Trophoblast cell (in vitro differentiated cells and primary cell): ENCODE measurements at regions not wholly inside any gene's neighbourhood (a gene's known extent, or its start where the extent isn't known, plus 50 kb on each side); places are given as distances from the start of the nearest gene placed in this dataset.

Source experiments
- DNase-seq, 2 donors: peaks; one replicate each; pipeline ENCODE4 v3.0.0-alpha.2; 2016
- H2AFZ ChIP-seq: 2 replicates; pipeline ENCODE4 v1.6.1; 2013; ENCODE audit warnings: low read length, moderate library complexity, mild to moderate bottlenecking; ENCODE audit not compliant: insufficient read depth, poor library complexity
- H2AK5ac ChIP-seq: 2 replicates; pipeline ENCODE4 v1.6.1; 2013; ENCODE audit warnings: mild to moderate bottlenecking, low read length
- H2BK120ac ChIP-seq: 2 replicates; pipeline ENCODE4 v1.6.1; 2013; ENCODE audit warnings: low read length, mild to moderate bottlenecking, moderate library complexity; ENCODE audit not compliant: insufficient read depth, poor library complexity
- H2BK12ac ChIP-seq: 2 replicates; pipeline ENCODE4 v1.6.1; 2013; ENCODE audit warnings: mild to moderate bottlenecking, low read length, moderate library complexity
- H2BK5ac ChIP-seq: 2 replicates; pipeline ENCODE4 v1.6.1; 2013; ENCODE audit warnings: low read length, low read depth, moderate library complexity, mild to moderate bottlenecking; ENCODE audit not compliant: poor library complexity
- H3K14ac ChIP-seq: 2 replicates; pipeline ENCODE4 v1.6.1; 2013; ENCODE audit warnings: mild to moderate bottlenecking, low read length
- H3K18ac ChIP-seq: 2 replicates; pipeline ENCODE4 v1.6.1; 2013; ENCODE audit warnings: mild to moderate bottlenecking, low read length
- H3K23ac ChIP-seq: 2 replicates; pipeline ENCODE4 v1.6.1; 2013; ENCODE audit warnings: low read length
- H3K27ac ChIP-seq: 2 replicates; pipeline ENCODE4 v1.5.1; 2013; ENCODE audit warnings: low read depth, mild to moderate bottlenecking, inconsistent platforms, low read length, moderate library complexity
- H3K27me3 ChIP-seq: 2 replicates; pipeline ENCODE4 v1.6.1; 2013; ENCODE audit warnings: inconsistent platforms, mild to moderate bottlenecking, low read length, moderate library complexity; ENCODE audit not compliant: insufficient read depth
- H3K36me3 ChIP-seq, 2 experiments: 1 replicate in 1 of 2; 2 replicates in 1 of 2; pipeline ENCODE4 v1.6.1; 2013; ENCODE audit warnings: low read length in 2 of 2, mild to moderate bottlenecking in 2 of 2, moderate library complexity in 1 of 2; ENCODE audit not compliant: insufficient read depth in 2 of 2, control insufficient read depth in 1 of 2
- H3K4ac ChIP-seq: 2 replicates; pipeline ENCODE4 v1.6.1; 2013; ENCODE audit warnings: low read depth, mild to moderate bottlenecking, low read length, moderate library complexity
- H3K4me1 ChIP-seq, 2 experiments: 1 replicate in 1 of 2; 2 replicates in 1 of 2; pipeline ENCODE4 v1.6.1; 2013; ENCODE audit warnings: low read length in 2 of 2, mild to moderate bottlenecking in 2 of 2, moderate library complexity in 1 of 2; ENCODE audit not compliant: insufficient read depth in 2 of 2, control insufficient read depth in 1 of 2
- H3K4me2 ChIP-seq: 2 replicates; pipeline ENCODE4 v1.6.1; 2013; ENCODE audit warnings: inconsistent platforms, mild to moderate bottlenecking, low read length, moderate library complexity
- H3K4me3 ChIP-seq: 2 replicates; pipeline ENCODE4 v1.5.1; 2013; ENCODE audit warnings: mild to moderate bottlenecking, low read depth, low read length, inconsistent platforms
- H3K79me1 ChIP-seq: one replicate; pipeline ENCODE4 v1.6.1; 2013; ENCODE audit warnings: low read length
- H3K79me2 ChIP-seq: 2 replicates; pipeline ENCODE4 v1.6.1; 2013; ENCODE audit warnings: low read length, mild to moderate bottlenecking; ENCODE audit not compliant: control insufficient read depth, insufficient read depth, poor library complexity
- H3K9ac ChIP-seq: 2 replicates; pipeline ENCODE4 v1.6.1; 2013; ENCODE audit warnings: mild to moderate bottlenecking, low read length
- H3K9me3 ChIP-seq: 2 replicates; pipeline ENCODE4 v1.6.1; 2013; ENCODE audit warnings: low read depth, mild to moderate bottlenecking, control low read depth, inconsistent platforms, low read length; ENCODE audit not compliant: insufficient read depth
- H4K12ac ChIP-seq: 2 replicates; pipeline ENCODE4 v1.6.1; 2013; ENCODE audit warnings: low read depth, mild to moderate bottlenecking, low read length, moderate library complexity
- H4K8ac ChIP-seq: 2 replicates; pipeline ENCODE4 v1.6.1; 2013; ENCODE audit warnings: low read depth, mild to moderate bottlenecking, low read length, moderate library complexity
- H4K91ac ChIP-seq: one replicate; pipeline ENCODE4 v1.6.1; 2013; ENCODE audit warnings: low read depth, mild to moderate bottlenecking, low read length, moderate library complexity
- WGBS: extraction: QIAGEN DNeasy Blood & Tissue Kit; methylation state at CpG from one replicate; pipeline ENCODE4 v1.1.7; 2013; ENCODE audit warnings: missing lambda C conversion rate; ENCODE audit not compliant: insufficient read length, insufficient coverage; ENCODE audit errors: extremely low coverage; 5-methylcytosine and 5-hydroxymethylcytosine counted together

DNA sequence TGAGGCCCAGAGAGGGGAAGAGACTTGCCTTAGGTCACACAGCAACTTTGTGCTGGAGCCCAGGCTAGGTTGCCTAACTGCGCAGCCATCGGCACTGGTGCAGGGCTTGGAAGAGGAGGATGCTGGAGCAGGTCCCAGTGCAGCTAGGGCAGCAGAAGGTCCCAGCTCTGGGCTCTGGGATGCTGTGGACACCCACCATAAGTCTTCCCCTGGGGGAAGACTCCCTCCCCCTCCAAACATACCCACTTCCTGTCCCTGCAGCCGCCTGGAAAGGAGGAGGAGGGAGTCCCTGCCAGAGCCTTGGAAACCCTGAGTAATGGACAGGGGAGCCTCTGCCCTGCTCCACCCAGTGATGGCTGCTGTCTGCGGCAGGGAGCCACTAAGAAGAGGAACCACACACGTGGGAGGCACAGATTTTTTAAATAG is 93.6 kb downstream of the NCR2 start:
- Histone ChIP-seq H3K27me3 (peaks cover 43% of the 10 kb centered on the region), H2AFZ (no peak overlapping the region), H3K4ac (no peak overlapping the region), H3K36me3 (no peaks in the 10 kb centered on the region), H2BK12ac (no peak overlapping the region), H2BK5ac (no peak overlapping the region), H3K79me1 (no peaks in the 10 kb centered on the region), H3K14ac (no peak overlapping the region), H3K79me2 (no peaks in the 10 kb centered on the region), H3K9ac (no peak overlapping the region), H3K9me3 (peaks cover 2% of the 10 kb centered on the region), H2BK120ac (no peak overlapping the region), H3K18ac (no peak overlapping the region), H3K27ac (no peak overlapping the region), H4K8ac (no peak overlapping the region), H3K23ac (no peak overlapping the region), H3K4me2 (no peak overlapping the region), H4K91ac (no peak overlapping the region), H4K12ac (no peak overlapping the region), H2AK5ac (no peak overlapping the region), H3K4me1 (peaks cover 7% of the 10 kb centered on the region in 2 experiments), H3K4me3 (no peak overlapping the region)
- no CpG with 5 or more reads among the region's 5 CpGs for WGBS
- DNase-seq, result no peak

DNA sequence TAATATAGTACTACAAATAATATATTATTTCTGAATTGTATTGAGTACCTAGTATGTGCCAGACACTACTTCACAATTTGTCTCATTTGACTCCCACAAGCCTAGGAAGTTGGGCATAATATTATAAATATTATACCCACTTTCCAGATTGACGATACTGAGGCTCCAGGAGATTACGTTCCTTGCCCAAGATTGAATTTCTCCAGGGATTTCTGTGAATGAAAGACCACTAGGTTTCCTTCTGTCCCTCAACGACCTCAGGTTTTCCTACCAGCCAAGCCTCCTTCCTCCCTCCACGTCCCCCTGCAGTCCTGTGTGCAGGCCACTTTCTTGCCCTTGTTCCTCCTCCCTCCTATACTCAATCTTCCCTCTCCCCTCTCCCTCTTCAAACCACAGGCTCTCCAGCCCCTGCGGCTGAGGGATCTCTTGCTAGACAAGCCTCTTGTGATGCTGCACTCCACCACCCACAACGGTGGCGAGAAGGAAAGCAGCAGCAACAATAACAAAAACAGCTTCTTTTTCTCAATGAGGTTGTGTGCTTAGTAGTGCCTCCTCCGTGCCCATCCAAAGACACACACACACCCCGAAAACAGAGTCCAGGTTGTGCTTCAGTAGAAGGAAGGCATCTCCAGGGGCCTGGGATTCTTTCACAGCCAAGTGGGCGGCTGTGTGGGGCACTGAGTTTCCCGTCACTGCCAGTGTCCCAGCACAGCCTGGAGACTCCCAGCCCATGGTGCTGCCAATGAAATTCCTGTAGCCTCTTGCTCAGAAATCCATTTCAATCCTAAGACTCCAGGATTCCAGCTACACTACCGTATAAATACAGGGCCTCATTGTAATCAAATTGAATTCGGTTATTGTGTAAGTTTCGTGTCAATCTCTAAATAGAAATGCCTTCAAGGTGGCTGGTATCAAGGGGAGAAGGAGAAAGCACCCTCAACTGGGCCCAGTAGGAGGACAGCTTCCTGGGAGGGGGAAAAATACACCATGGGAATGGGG is 94.4 kb downstream of the NCR2 start:
- Histone ChIP-seq H2AK5ac (no peak overlapping the region), H3K27ac (no peak overlapping the region), H3K4ac (no peak overlapping the region), H3K23ac (no peak overlapping the region), H3K4me2 (no peak overlapping the region), H3K9ac (no peak overlapping the region), H3K18ac (no peak overlapping the region), H2BK120ac (no peak overlapping the region), H2BK12ac (no peak overlapping the region), H3K4me3 (no peak overlapping the region), H4K12ac (no peak overlapping the region), H3K79me2 (no peaks in the 10 kb centered on the region), H4K8ac (no peak overlapping the region), H3K79me1 (no peaks in the 10 kb centered on the region), H3K9me3 (peaks cover 2% of the 10 kb centered on the region), H4K91ac (no peak overlapping the region), H3K14ac (no peak overlapping the region), H3K27me3 (peaks cover 43% of the 10 kb centered on the region), H3K36me3 (no peaks in the 10 kb centered on the region), H2AFZ (no peak overlapping the region), H2BK5ac (no peak overlapping the region), H3K4me1 (peaks cover 7% of the 10 kb centered on the region in 2 experiments)
- WGBS, result no CpG with 5 or more reads among the region's 14 CpGs
- no peak for DNase-seq

DNA sequence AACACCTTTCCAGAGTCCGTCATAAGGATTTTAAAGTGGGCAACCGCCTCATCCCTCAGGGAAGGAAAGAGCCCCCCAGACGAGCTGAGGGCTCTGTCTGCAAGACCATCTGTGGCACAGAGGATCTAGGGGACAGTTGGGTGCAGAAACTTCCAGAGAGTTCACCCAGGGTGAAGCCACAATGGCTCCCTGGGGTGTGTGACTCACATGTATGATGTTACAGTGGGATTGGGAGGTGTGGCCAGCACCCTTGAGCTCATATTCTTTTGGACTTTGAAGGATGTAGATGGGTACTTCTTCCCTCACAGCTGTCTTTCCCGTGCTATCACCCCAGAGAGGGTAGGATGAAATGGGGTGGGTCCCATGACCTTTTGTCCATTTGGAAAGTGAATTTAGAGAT is 95.5 kb downstream of the NCR2 start:
- H3K27ac ChIP-seq, result no peak overlapping the region
- H3K79me2 ChIP-seq, result no peaks in the 10 kb centered on the region
- no peaks in the 10 kb centered on the region for H3K79me1 ChIP-seq
- H3K4me3 ChIP-seq, result no peak overlapping the region
- no peak overlapping the region for H3K14ac ChIP-seq
- H3K4ac ChIP-seq, result no peak overlapping the region
- no peak overlapping the region for H2AFZ ChIP-seq
- H2AK5ac ChIP-seq, result no peak overlapping the region
- peaks cover 7% of the 10 kb centered on the region in 2 experiments for H3K4me1 ChIP-seq
- H3K18ac ChIP-seq, result no peak overlapping the region
- H3K4me2 ChIP-seq, result no peak overlapping the region
- no CpG with 5 or more reads among the region's 4 CpGs for whole genome bisulfite sequencing
- H2BK120ac ChIP-seq, result no peak overlapping the region
- no peak overlapping the region for H3K23ac ChIP-seq
- peaks cover 3% of the 10 kb centered on the region for H3K9me3 ChIP-seq
- no peak overlapping the region for H2BK12ac ChIP-seq
- no peak overlapping the region for H3K9ac ChIP-seq
- H3K36me3 ChIP-seq, result no peaks in the 10 kb centered on the region
- no peak overlapping the region for H2BK5ac ChIP-seq
- H3K27me3 ChIP-seq, result peaks cover 36% of the 10 kb centered on the region
- no peak overlapping the region for H4K12ac ChIP-seq
- H4K91ac ChIP-seq, result no peak overlapping the region
- DNase-seq, result no peak
- H4K8ac ChIP-seq, result no peak overlapping the region

DNA sequence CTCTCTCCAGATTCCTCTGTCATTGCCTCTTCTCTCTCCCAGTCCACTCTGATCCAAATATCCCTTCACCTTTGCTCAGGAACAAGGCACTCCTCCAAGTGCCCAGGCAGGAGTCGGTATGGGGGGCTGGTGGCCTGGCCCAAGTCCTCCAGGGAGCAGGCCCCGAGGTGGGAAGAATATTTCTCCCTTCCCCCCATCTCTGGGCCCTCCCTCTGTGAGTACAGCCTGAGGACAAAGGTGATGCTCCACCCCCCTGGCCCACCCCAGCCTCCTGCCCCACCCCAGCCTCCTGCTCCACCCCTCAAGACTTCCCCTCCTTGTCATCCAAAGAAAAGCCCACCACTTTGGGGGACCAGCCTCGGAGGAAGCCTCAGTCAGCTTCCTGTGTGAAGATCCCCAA is 96.9 kb downstream of the NCR2 start:
- no peak overlapping the region for H2BK120ac ChIP-seq
- no peak overlapping the region for H4K12ac ChIP-seq
- no CpG with 5 or more reads among the region's 3 CpGs for WGBS
- H3K36me3 ChIP-seq, result no peaks in the 10 kb centered on the region
- H2AFZ ChIP-seq, result no peak overlapping the region
- no peak overlapping the region for H4K91ac ChIP-seq
- peaks cover 7% of the 10 kb centered on the region in 2 experiments for H3K4me1 ChIP-seq
- H3K9ac ChIP-seq, result no peak overlapping the region
- no peak overlapping the region for H3K14ac ChIP-seq
- no peak overlapping the region for H3K4ac ChIP-seq
- H3K23ac ChIP-seq, result no peak overlapping the region
- no peaks in the 10 kb centered on the region for H3K79me1 ChIP-seq
- H4K8ac ChIP-seq, result no peak overlapping the region
- H2BK5ac ChIP-seq, result no peak overlapping the region
- no peak overlapping the region for H2BK12ac ChIP-seq
- H3K27me3 ChIP-seq, result peaks cover 22% of the 10 kb centered on the region
- no peaks in the 10 kb centered on the region for H3K79me2 ChIP-seq
- DNase-seq, result no peak
- H3K4me3 ChIP-seq, result no peak overlapping the region
- H3K27ac ChIP-seq, result no peak overlapping the region
- no peak overlapping the region for H3K4me2 ChIP-seq
- H3K18ac ChIP-seq, result no peak overlapping the region
- H2AK5ac ChIP-seq, result no peak overlapping the region
- peaks cover 3% of the 10 kb centered on the region for H3K9me3 ChIP-seq
